PC-9 (cell line): ENCODE measurements at regions not wholly inside any gene's neighbourhood (a gene's known extent, or its start where the extent isn't known, plus 50 kb on each side); places are given as distances from the start of the nearest gene placed in this dataset.

Source experiments
- CTCF ChIP-seq: fragments of 200-600 bp; sonication (generic); conservative IDR thresholded peaks from 2 replicates; pipeline ENCODE4 v1.6.1; 2017; ENCODE audit warnings: mixed run types, antibody characterized with exemption, mild to moderate bottlenecking, moderate library complexity
- EZH2 ChIP-seq: fragments of 200-600 bp; sonication (generic); IDR thresholded peaks from 2 replicates; pipeline ENCODE4 v1.8.0; 2017; ENCODE audit warnings: antibody characterized with exemption, low read depth

GRCh38 chr18:14997357-14997756 is 249.4 kb downstream of the ANKRD30B start:
- no peak for TF ChIP-seq CTCF
- TF ChIP-seq EZH2: no peak
